Activated T-cell treated with anti-CD3 and anti-CD28 coated beads, Interleukin-2, amount 50 U/mL, for 72 hours (primary cell): ENCODE measurements at regions not wholly inside any gene's neighbourhood (a gene's known extent, or its start where the extent isn't known, plus 50 kb on each side); places are given as distances from the start of the nearest gene placed in this dataset.

Source experiments
- ATAC-seq, 2 donors: fragments of 150-1000 bp; cut with Tn5 transposase; replicated peaks in 1 of 2; 2 replicates each; pipeline ENCODE4 v1.10.0; 2021; ENCODE audit warnings: moderate library complexity in 2 of 2, mild to moderate bottlenecking in 1 of 2
- DNase-seq, 2 donors: peaks; one replicate each; pipeline ENCODE4 v3.0.0; 2021 to 2022; ENCODE audit warnings: mixed read lengths in 1 of 2
- H3K27ac Mint-ChIP-seq: one replicate; pipeline ENCODE4 v1.8.0; 2022; ENCODE audit warnings: mild to moderate bottlenecking, moderate library complexity, mixed read lengths
- H3K27me3 Mint-ChIP-seq: one replicate; pipeline ENCODE4 v1.8.0; 2022; ENCODE audit warnings: low read depth, mixed read lengths
- H3K36me3 Mint-ChIP-seq, 2 donors: one replicate each; pipeline ENCODE4 v1.8.0; 2022; ENCODE audit warnings: mixed read lengths in 2 of 2, mild to moderate bottlenecking in 1 of 2; ENCODE audit not compliant: insufficient read depth in 2 of 2
- H3K4me1 Mint-ChIP-seq: one replicate; pipeline ENCODE4 v1.8.0; 2022; ENCODE audit warnings: low read depth, mixed read lengths
- H3K4me3 Mint-ChIP-seq, 2 donors: one replicate each; pipeline ENCODE4 v1.8.0; 2022; ENCODE audit warnings: mild to moderate bottlenecking in 2 of 2, mixed read lengths in 2 of 2, moderate library complexity in 2 of 2
- H3K9me3 Mint-ChIP-seq, 2 donors: one replicate each; pipeline ENCODE4 v1.8.0; 2022; ENCODE audit warnings: mixed read lengths in 2 of 2

DNA sequence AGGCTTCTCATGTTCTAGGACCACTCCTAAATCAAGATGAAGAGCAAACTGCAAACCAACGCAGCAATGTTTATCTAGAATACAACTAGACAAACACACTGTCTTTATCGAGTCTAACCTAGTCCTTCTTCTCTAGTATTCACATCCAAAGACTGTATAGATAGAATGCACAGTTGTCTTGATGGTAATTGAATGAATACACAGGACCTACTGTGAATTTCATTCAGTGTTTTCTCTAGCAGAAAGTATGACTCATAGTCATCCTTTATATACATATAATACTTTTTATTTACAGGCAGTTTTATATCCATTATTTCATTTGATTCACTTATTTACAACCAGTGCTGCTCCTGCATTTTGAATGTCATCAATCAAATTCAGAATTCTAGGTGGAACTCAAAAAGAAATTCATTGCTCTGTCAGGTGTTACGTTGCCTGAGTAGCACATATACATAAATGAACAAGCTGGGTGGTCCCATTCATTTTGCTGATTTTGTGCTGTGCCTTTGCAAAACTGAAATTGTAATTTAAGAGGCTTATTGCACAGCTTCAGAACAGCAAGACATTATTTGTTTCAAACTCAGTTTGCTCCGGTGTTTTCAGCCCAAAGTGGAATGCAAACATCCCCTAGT lies 374.8 kb downstream of the EPHA4 start:
- no peak overlapping the region for H3K27ac Mint-ChIP-seq
- no peaks in the 10 kb centered on the region for H3K36me3 Mint-ChIP-seq
- H3K4me1 Mint-ChIP-seq = no peaks in the 10 kb centered on the region
- DNase-seq (no peak), ATAC-seq (no peak)
- H3K9me3 Mint-ChIP-seq = no peaks in the 10 kb centered on the region
- H3K4me3 Mint-ChIP-seq = no peak overlapping the region
- no peaks in the 10 kb centered on the region for H3K27me3 Mint-ChIP-seq

GRCh38 chr2:221198309-221198708 lies 373.8 kb downstream of the EPHA4 start:
- H3K27me3 Mint-ChIP-seq = no peaks in the 10 kb centered on the region

DNA sequence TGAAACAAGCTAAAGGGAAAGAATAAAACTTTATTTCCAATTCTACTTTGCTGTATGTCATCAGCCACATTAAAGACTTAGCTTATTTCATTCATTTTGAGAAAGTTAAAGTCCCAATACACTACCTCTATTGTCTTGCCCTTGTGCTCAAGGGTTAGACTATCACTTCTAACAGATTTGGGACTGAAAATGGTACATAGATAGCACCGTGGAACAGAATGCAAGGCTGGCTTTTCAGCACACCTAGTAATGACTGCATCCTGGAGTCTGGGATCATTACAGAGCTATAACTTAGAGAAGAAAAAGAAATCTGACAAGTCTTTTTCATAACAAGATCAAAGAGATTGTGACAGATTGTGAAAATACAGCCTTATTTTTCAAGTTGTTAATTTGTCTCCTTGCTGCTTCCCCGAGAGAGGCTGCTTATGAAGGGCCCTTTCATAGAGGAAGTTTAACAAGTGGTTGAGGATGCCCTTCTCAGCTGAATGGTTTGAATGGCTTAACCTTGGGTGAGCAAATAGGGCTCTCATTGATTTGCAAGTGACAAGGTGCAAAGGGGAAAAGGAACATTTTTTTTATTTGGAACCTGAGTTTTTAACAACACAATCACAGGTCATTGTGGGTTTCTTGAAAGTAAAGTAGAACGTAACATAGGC lies 371.8 kb downstream of the EPHA4 start:
- no peaks in the 10 kb centered on the region for H3K36me3 Mint-ChIP-seq
- H3K27me3 Mint-ChIP-seq = no peaks in the 10 kb centered on the region
- no peaks in the 10 kb centered on the region for H3K9me3 Mint-ChIP-seq
- no peak overlapping the region for H3K27ac Mint-ChIP-seq
- DNase-seq (no peak), ATAC-seq (no peak)
- H3K4me1 Mint-ChIP-seq = no peaks in the 10 kb centered on the region
- no peak overlapping the region for H3K4me3 Mint-ChIP-seq

More at GRCh38 chr2:221198309-221198708, 373.8 kb downstream of the EPHA4 start:
- no peak overlapping the region for H3K27ac Mint-ChIP-seq
- H3K9me3 Mint-ChIP-seq = no peaks in the 10 kb centered on the region
- no peak for DNase-seq
- no peaks in the 10 kb centered on the region for H3K36me3 Mint-ChIP-seq
- no peak overlapping the region for H3K4me3 Mint-ChIP-seq
- H3K4me1 Mint-ChIP-seq = no peaks in the 10 kb centered on the region
- ATAC-seq = no peak

DNA sequence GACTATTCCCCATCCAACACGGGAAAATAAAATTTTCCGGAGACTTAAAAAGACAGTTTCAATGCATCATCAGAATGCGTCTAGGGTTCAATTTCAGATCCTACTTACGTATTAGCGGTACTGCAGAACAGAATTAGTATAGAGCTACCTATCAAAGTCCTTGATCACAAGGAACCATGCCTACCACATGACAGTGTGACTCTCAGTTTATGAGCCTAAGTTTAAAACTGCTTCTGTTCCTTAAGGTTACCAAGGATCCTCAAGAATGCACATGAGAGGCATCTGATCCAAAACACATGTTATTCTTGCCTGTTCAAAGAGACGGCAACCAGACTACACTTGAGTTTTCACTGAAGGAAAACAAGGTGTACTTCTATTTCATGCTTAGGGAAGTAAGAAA lies 369.7 kb downstream of the EPHA4 start:
- ATAC-seq = no peak
- Mint-ChIP-seq H3K36me3 (no peaks in the 10 kb centered on the region), H3K27ac (no peak overlapping the region), H3K4me3 (no peak overlapping the region), H3K9me3 (no peaks in the 10 kb centered on the region), H3K27me3 (no peaks in the 10 kb centered on the region), H3K4me1 (no peaks in the 10 kb centered on the region)
- DNase-seq = no peak

DNA sequence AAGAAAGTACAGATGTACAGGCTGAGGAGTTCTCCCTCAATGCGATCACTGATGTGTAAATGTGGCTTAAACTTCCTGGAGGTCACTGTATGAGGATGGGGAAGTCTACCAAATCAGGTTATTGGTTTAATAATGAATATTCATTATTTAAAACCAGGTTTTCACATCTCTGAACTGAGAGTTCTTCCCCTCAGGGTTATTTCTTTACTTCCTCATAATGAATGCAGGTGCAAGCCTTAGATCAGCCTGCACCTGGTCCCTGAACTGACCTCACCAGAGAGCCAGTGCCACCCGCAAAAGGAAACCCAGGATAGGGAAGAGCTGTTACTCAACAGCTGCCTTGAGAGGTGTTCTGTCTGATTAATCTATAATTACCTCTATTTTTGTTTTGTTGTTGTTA lies 369.0 kb downstream of the EPHA4 start:
- Mint-ChIP-seq H3K4me3 (no peak overlapping the region), H3K36me3 (no peaks in the 10 kb centered on the region), H3K4me1 (no peaks in the 10 kb centered on the region), H3K27me3 (no peaks in the 10 kb centered on the region), H3K27ac (no peak overlapping the region), H3K9me3 (no peaks in the 10 kb centered on the region)
- DNase-seq (no peak), ATAC-seq (no peak)

GRCh38 chr2:221203856-221204255 lies 368.2 kb downstream of the EPHA4 start:
- H3K9me3 Mint-ChIP-seq = no peaks in the 10 kb centered on the region
- H3K36me3 Mint-ChIP-seq = no peaks in the 10 kb centered on the region
- no peak for DNase-seq
- no peaks in the 10 kb centered on the region for H3K4me1 Mint-ChIP-seq
- no peak for ATAC-seq
- H3K27me3 Mint-ChIP-seq = no peaks in the 10 kb centered on the region
- H3K4me3 Mint-ChIP-seq = no peak overlapping the region
- no peak overlapping the region for H3K27ac Mint-ChIP-seq

DNA sequence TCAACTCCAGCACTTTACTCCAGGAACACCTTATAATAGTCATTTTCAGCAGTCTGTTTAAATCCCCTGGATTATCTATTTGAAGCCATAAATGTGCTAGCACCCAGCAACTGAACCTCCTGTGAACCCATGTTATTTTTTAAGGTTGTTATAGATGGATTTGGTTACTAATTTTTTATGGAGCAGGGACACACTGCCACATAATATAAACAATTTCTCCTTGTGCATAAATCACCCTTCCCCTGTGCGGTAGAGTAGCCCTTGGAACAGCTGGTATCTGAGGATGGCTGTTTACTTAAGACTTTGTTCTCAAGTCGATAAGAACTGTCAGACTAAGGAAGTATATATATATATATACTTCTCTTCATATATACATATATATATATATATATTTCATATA lies 367.4 kb downstream of the EPHA4 start:
- ATAC-seq (no peak), DNase-seq (no peak)
- Mint-ChIP-seq H3K4me3 (no peak overlapping the region), H3K36me3 (no peaks in the 10 kb centered on the region), H3K27ac (no peak overlapping the region), H3K27me3 (no peaks in the 10 kb centered on the region), H3K9me3 (no peaks in the 10 kb centered on the region), H3K4me1 (no peaks in the 10 kb centered on the region)

DNA sequence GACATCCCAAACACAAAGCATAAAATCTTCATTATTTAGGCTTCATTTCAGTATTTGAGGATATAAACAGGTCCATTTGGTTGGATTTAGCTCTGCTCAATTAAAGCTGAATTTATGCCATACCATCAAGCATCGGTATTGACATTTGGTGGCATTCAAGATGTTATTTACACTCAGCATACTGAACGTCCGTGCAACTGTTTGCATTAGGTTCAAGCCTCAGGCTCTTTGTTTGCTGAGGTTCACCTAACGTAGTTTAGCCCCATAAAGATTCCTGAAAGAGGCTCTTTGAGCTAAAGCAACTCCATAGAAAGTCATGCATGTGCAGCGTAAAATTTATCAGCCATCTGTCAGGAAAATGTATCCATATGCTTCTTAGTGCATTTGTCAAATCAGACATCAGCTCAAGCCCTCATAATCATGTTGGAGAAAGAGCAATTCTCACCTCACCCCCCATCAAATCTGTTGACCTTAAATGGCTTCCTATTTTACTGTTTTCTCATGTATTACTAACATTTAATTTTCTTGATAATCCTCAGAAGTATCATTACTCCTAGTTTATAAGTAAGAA lies 366.9 kb downstream of the EPHA4 start:
- Mint-ChIP-seq H3K4me3 (no peak overlapping the region), H3K36me3 (no peaks in the 10 kb centered on the region), H3K9me3 (no peaks in the 10 kb centered on the region), H3K27ac (no peak overlapping the region), H3K27me3 (no peaks in the 10 kb centered on the region), H3K4me1 (no peaks in the 10 kb centered on the region)
- DNase-seq (no peak), ATAC-seq (no peak)

DNA sequence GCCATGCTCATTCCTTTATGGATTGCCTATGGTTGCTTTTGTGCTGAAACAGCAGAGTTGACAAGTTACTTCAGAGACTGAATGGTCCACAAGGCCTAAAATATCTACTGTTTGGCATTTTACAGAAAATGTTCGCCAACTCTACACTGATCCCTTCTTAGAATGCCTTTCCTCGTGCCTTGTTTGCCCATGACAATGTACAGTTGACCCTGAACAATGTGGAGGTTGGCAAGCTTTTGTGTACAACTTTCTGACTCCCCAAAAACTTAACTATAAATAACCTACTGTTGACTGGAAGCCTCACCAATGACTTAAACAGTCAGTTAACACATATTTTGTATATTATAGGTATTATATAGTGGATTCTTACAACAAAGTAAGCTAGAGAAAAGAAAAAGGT lies 361.4 kb downstream of the EPHA4 start:
- Mint-ChIP-seq H3K27ac (no peak overlapping the region), H3K9me3 (no peaks in the 10 kb centered on the region), H3K4me1 (no peaks in the 10 kb centered on the region), H3K4me3 (no peak overlapping the region), H3K36me3 (no peaks in the 10 kb centered on the region), H3K27me3 (no peaks in the 10 kb centered on the region)
- DNase-seq = no peak
- ATAC-seq = no peak

DNA sequence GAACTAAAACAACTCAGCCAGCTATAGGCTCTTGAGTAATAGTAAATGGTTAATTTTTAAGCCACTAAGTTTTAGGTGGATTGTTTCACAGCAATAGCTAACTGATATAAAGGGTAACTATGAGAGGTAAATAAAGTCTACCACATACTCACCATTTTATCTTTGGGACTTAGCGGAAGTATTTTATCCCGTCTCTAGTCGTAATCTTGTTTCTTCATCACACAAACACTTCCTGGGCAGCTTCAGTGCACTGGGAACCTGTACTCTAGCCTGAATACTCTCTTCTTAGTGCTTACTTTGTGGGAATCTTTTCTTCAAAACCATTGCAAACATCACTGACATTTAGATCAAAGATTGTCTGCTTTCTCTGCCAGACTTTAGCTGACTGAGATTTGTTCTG lies 360.5 kb downstream of the EPHA4 start:
- Mint-ChIP-seq H3K27me3 (no peaks in the 10 kb centered on the region), H3K4me1 (no peaks in the 10 kb centered on the region), H3K36me3 (no peaks in the 10 kb centered on the region), H3K4me3 (no peak overlapping the region), H3K27ac (no peak overlapping the region), H3K9me3 (no peaks in the 10 kb centered on the region)
- no peak for DNase-seq
- ATAC-seq = no peak

- H3K4me3 Mint-ChIP-seq = no peak overlapping the region
- DNase-seq (no peak), ATAC-seq (no peak)
- H3K9me3 Mint-ChIP-seq = no peaks in the 10 kb centered on the region
- H3K27ac Mint-ChIP-seq = no peak overlapping the region
- no peaks in the 10 kb centered on the region for H3K36me3 Mint-ChIP-seq
- no peaks in the 10 kb centered on the region for H3K4me1 Mint-ChIP-seq
- no peaks in the 10 kb centered on the region for H3K27me3 Mint-ChIP-seq
These were observed 360.0 kb downstream of the EPHA4 start for GRCh38 chr2:221212105-221212504.

DNA sequence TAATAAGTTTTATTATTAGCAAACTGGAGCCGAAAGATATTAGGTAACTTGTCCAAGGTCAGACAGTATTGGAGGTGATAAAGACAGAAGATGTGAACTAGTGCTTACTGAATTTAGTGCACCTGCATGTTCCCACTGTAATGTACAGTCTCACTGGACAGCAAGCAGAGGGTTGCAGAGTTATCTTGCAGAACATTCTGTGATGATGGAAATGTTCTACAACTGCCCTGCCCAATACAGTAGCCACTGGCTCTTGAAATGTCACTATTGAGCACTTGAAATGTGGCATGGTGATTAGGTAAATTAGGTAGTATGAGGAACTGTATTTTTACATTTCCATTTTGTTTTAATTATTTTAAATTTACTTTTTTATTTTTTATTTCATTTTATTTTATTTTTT lies 356.6 kb downstream of the EPHA4 start:
- Mint-ChIP-seq H3K27me3 (no peaks in the 10 kb centered on the region), H3K9me3 (no peaks in the 10 kb centered on the region), H3K36me3 (no peaks in the 10 kb centered on the region), H3K4me3 (no peak overlapping the region), H3K27ac (no peak overlapping the region), H3K4me1 (no peaks in the 10 kb centered on the region)
- DNase-seq (no peak), ATAC-seq (no peak)

- H3K4me3 Mint-ChIP-seq = no peak overlapping the region
- H3K9me3 Mint-ChIP-seq = no peaks in the 10 kb centered on the region
- no peak for ATAC-seq
These were observed 355.5 kb downstream of the EPHA4 start for GRCh38 chr2:221216636-221217035.

DNA sequence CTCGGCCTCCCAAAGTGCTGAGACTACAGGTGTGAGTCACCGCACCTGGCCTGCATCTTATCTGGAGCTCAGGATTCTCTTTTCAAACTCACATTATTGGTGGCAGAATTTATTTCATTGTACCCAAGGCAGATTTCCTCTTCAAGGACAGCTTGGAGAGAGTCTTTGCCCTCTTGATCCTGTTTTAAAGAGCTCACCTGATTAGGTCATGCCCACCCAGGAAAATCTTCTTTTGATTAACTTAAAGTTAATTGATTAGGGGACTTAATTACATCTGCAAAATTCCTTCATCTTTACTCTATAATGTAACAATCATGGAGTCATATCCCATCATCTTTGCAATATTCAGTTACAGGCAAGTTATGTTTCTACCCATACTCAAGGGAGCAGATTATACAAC lies 346.4 kb downstream of the EPHA4 start:
- Mint-ChIP-seq H3K27me3 (no peaks in the 10 kb centered on the region), H3K4me3 (no peak overlapping the region), H3K27ac (no peak overlapping the region), H3K36me3 (peaks cover 0 to 1% of the 10 kb centered on the region in 2 donors), H3K9me3 (no peaks in the 10 kb centered on the region), H3K4me1 (no peaks in the 10 kb centered on the region)
- DNase-seq (no peak), ATAC-seq (no peak)

More at GRCh38 chr2:221216636-221217035, 355.5 kb downstream of the EPHA4 start:
- no peak for DNase-seq
- H3K27ac Mint-ChIP-seq = no peak overlapping the region
- no peaks in the 10 kb centered on the region for H3K27me3 Mint-ChIP-seq
- no peaks in the 10 kb centered on the region for H3K4me1 Mint-ChIP-seq
- H3K36me3 Mint-ChIP-seq = no peaks in the 10 kb centered on the region
